NCI-H526 treated with DMSO at 0.1 percent for 48 hours (cell line): ENCODE measurements at regions not wholly inside any gene's neighbourhood (a gene's known extent, or its start where the extent isn't known, plus 50 kb on each side); places are given as distances from the start of the nearest gene placed in this dataset.
"Not testable (repeated sequence)": the region's sequence is repeated elsewhere in the genome, so short reads cannot be mapped to it uniquely, and the experiment has no call there.

Source experiments
- DNase-seq: peaks from one replicate; lab custom pipeline; 2025; lab: John Stamatoyannopoulos, UW

DNA sequence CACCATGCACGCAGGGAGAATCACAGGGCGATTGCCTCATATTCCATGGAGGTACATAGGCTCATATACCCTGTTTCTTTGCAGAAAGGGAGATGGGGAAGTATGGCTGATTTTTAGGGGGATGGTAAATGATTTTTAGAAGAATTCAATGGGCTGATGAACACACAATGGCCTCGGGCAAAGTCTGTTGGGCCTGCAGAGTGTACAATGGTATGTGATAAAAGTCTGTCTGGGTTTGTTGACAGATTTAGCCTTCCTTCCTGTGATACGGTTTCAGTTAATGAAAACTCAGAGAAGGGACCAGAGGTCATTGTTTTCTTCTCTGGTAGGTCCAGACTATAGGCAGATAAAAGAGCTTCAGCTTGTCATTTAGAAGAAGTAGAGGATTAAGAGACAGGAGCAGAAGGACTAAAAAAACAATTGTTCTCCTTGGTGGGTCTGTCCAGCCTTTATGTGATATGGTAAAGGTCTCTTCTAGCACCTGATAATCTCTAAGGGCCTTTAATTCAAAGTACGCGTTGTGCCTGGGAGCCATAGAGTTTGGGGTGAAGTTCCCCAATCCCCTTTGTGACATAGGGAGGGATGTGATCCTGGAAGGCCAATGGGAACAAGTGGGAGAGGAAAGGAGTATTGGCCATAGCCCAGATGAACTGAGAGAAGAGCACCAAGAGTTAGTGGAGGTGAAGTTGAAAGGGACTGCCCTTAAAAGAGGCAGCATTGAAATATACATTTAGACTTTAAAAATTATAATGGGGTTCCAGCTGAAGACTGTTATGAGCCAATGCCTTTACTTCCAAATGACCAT lies 107.5 kb upstream of the SERPINE2 start:
- DNase-seq: no peak

DNA sequence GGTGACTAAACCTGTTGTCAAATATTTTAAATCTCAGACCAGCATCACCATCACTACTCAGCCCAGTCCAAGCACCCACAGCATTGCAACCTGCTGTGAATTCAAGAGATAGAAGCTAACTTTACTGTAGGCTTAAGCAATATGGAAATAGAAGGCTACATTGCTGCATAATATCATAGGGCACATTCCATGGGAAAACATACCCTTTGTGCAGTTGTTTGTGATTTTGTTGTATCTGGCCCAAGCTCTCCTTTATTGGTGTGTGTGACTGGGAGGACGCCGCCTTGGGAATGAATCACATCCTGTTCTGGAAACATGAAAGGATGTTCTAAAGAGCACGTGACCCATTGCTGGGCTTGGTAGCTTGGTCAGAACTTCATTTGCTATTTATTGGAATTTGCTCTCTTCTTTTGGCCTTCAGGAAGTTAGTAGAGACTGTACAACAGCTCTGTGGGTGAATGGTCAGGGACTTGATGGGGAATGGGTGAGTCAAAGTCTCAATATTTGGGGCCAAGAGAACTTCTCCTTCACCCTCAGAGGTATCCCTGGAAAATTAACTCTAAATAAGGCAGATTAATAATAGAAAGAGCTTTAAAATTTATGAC lies 106.8 kb upstream of the SERPINE2 start:
- DNase-seq: no peak

DNA sequence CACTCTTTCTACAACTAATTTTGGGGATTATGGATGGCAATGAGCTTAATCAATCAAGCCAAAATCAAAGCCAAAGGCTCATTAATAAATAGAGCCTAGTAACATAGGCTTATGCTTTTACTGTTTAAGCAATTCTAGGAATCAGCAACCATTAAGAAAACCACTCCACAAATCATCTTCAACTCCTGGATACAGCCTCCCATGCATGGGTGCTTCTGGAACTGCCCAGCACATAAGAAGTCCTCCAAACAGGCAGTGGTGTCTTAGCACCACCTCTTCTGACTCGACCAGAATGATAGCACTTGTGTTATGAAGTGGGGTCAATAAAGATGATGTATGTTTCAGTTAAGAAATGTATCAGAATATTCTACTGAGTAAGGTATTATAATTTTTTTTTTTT lies 104.4 kb upstream of the SERPINE2 start:
- DNase-seq: no peak

DNA sequence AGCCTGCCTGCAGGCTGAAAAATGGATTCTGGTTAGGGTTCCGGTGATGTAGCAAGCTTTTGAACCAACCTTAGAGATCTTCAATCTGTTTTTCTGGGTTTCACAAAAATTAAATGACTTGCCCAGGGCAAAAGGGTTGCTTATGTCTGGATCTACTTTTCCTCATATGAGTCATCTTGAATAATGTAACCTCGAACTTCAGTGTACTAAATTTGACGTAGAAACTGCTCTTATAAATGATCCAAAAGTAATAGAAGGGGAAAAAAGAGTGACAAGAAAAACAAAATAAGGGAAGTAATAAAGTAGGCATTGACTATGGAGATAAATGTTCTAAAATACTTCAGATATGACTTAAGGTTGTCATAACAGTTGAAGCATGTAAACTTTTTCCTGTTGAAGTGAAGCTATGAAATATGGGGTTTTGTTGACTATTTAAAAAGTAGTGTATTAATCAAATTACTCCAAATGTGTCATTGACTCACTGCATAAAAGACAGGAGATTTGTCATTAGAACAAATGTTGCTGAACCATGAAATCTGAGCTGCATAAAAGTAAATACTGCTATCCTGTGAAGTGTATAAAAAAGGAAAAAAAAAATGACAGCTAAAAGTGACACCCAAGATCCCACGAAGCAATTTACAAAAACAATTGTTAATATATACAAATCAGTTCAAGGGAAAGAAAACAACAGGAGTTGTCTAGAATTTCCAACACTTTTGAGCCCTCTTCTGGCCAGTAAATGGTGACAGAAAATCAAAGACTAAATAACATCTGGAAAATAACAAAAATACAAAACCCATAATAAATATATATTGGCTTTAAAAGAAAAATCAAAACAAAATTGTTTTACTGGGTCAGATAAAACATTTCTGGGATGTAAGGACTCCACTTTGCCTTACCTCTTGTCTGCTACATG lies 103.6 kb upstream of the SERPINE2 start:
- DNase-seq: no peak

DNA sequence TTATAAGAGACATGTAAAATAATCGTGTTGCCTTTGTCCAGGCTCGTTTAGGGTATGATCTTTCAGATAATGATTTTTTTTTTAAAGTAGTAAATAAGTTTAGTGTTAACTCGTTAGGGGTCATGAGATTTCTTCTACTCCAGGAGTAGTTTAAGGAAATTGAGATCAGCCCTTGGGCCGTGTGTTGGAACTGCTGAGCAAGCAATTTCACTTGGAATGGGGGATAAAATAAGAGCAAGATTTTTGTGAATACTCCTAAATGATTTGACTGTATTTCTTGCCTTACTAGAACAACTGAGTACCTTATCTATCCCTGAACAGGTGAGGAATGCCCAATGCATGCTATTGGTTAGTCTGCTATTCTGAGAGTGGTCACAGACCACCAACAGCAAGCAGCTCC lies 102.2 kb upstream of the SERPINE2 start:
- no peak for DNase-seq

DNA sequence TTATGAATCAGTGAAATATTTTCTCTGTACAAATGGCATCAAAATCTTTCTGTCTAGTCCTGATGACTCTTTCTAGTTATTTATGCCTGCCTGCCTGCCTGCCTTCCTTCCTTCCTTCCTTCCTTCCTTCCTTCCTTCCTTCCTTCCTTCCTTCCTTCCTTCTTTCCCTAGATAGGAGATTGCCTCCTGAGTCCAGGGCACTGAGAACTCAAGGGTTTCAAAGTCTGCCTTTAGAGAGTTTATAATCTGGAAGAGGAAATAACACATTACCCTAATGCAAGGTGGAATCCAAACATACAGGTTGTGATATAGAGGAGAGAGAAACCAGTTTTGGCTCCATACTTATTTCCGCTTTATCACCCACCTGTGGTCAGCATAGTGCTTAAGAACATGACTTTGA lies 98.1 kb upstream of the SERPINE2 start:
- no peak for DNase-seq

DNA sequence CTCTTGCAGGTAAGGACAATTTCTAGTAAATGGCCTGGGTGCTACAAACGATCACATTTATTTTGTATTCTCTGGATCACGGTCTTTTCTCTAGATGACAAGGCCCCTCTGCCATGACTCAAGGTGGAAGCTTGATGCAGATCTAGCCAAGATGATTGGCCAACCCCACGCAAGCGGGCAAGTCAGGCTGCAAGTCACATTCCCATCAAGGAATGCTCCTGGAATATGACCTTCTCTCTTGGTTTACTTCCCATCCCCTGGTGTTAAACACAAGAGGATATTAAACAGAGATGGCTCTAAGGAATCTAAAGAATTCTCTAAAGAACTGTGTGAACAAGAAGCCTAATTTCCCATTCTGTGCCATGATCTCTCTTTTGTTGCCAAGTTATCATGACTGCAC lies 97.3 kb upstream of the SERPINE2 start:
- no peak for DNase-seq

DNA sequence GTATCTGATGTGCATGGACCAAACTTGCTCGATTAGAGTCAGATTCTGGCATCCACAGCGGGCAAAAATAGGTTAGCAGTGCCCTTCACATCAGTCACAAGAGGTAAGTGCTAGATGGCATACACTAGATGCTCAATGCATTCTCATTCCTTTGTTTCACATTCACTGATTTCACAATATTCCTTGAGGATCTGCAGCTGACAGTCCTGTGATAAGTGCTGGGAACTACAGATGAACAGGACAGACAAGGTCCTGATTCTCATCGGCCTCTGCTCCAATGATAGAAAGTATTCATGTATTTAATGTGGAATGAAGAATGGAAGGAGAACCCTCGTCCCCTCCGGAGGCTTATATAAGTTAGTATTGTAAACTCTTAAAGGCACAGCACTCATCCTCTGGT lies 96.8 kb upstream of the SERPINE2 start:
- no peak for DNase-seq

DNA sequence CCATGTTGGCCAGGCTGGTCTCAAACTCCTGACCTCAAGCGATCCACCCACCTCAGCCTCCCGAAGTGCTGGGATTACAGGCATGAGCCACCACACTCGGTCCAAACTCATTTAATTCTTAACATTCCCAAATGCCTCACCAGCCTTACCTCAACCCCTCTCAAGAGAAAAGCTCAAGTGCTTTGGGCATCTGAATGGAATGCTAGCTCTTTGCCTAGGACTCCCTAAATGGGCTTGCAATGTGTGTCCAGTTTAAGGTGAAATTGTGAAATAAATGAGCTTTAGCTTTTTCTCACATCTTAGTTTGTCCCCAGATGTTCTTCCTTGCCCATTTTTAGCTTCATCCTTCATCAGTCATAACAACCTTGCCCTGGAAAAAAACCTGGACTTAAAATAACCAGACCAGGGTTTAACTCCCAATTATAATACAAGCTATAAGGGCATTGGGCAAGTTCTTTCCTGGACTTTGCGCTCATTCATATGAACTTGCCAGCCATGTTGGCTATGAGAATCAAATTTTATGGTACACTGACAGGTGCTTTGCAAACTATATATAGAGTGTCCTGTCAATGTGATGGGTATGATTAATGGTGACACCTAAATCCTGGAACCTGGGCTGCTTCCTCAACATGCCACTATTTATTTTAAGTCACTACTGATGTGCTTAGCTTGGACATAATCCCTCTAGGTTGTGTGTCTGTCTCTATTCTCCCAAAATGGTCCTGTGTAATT lies 95.1 kb upstream of the SERPINE2 start:
- DNase-seq: no peak

DNA sequence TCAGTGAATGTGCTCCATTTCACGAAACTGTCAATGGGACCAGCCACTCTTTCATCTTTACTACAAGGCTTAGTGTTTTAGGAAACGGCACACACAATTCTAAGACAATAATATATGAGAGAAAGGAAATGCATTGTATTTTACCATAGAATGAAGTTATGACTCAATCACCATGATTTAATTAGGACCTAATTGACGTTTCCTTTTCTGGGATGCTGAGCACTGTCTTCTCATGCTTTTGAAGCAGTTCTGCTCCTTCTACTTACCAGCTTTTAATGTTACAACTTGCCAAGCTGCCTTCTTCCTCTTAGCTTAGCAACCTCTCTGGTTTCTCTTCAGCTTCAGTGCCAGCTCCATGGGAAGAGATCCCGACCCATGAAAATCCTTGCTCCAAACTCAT lies 94.3 kb upstream of the SERPINE2 start:
- no peak for DNase-seq

DNA sequence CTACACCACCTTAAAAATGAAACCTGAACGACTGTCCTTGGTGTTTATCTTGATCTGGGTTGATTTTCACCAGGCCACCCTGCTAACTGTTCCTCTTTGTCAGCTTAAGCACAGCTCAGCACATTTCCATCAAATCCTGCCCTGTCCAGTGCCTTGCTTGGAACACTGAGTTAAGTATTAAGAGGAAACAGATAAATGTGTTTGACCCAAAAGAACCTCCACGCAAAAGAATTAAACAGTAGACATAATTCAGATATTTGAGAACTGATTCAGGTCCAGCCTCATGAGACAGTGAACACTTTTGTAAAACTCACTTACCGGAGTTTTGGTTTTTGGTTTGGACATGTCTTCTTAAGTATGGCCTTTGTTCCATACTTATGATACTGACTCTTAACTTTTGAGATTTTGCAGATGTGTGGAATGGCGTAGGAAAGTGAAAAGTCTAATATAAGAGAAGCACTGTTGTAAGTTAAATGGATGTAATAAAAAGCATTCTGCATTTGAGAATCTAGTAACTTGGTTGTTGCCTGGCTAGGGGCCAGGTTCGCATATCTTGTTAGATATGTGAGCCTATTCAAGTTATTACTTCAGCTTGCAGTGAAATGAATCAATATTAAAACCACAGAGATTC lies 88.9 kb upstream of the SERPINE2 start:
- no peak for DNase-seq

DNA sequence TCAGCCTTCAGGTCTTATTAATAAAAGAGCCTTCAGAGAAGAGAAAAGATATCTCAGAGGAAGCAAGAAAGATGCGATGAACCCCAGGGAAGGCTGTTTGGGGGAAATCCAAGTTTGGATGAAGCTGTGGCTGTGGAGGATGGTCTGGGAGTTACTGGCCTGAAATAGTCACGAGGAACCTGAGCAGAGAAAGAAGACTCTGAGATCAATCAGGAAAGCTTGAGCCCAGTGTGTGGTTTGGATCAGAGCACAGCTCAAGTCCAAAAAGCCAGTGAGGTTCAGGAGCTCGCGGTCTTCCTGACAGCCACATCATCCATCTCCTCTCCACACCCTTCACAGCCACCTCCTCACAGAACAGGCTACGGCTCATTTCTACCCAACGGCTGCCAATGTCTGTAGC lies 87.4 kb upstream of the SERPINE2 start:
- no peak for DNase-seq

DNA sequence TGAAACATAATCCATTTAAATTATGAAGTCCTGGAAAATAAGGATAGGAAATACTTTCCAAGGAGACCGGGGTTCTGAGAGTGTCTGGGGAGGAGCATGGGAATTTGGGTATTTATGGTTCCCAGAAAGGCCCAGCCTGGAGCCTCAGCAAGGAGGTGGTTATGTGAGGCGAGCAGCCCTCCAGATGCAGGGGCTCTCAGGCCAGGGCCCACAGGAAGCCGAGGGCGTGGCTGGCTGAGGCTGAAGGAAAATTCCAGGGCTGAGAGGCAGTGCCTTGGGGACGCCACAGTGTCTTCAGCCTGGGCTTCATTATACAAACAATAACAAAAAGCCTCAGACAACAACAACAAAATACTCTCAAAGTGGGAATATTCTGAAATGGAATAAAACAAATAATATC lies 86.9 kb upstream of the SERPINE2 start:
- DNase-seq: no peak

DNA sequence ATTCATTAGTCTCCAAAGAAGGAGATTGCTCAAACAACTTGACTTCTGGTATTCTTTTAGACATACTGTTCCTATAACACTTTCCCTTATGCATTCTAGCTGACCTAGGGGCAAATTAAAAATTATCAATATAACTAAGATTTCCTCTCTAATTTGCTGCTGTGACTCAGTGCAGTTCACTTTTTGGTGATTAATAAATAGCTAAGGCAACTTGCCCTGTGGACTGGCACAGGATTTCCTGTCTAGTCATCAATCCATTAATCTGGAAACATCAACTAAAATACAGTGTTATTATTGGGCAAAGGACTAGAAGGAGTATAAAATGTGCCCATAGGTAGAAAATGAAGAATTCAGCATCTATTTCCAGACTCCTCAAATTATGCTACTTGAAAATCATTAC lies 83.5 kb upstream of the SERPINE2 start:
- no peak for DNase-seq

DNA sequence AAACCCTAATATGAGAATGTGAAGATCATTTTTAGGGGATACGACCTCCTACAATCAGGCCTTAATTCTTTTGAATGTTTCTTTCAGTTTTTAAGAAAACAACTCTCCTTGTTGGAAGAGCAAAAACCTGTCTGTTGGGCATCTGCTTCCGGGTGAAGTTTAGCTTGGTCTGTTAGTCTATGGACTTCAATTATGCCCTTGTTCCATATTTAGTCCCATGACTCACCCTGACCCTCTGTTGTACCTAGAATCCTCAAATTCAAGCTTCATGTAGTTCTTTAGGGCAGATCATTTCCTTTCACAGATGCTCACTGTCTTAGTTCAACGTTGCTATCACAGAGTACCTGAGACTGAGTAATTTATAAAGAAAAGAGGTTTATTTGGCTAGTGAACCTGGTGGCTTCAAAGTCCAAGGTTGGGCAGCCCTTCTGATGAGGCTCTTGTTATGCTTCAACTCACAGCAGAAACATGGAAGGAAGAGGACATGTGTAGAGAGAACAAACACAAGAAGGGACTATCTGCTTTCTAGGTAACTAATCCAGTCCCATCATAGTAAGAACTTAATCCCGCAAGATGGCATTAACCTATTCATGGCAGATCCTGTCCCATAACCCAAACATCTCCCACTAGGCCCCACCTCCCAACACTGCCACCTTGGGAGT lies 82.5 kb upstream of the SERPINE2 start:
- DNase-seq: no peak

DNA sequence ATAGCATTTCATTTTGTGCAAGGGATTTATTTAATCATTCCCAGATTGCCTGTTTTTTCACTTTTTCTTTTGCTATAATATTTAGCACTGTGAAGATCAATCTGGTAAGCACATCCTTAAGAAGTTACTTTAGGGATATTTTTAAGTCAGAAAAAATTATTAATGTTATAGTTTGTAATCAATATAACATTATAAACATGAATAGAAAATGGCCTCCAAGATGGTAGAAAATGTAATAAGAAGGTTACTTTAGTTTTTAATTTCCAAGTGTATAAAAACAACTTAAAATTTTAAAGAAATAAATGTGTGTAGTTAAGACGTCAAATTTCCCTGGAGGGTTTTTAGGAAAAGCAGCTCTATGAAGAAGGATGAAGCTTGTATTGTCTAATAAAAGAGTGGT lies 81.9 kb upstream of the SERPINE2 start:
- no peak for DNase-seq

DNA sequence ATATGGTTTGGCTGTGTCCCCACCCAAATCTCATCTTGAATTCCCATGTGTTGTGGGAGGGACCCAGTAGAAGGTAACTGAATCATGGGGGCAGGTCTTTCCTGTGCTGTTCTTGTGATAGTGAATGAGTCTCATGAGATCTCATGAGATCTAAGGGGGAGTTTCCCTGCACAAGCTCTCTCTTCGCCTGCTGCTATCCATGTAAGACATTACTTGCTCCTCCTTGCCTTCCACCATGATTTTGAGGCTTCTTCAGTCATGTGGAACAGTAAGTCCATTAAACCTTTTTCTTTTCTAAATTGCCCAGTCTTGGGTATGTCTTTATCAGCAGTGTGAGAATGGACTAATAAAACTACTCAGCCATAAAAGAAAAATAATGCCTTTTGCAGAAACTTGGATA lies 80.8 kb upstream of the SERPINE2 start:
- DNase-seq: not testable (repeated sequence)

DNA sequence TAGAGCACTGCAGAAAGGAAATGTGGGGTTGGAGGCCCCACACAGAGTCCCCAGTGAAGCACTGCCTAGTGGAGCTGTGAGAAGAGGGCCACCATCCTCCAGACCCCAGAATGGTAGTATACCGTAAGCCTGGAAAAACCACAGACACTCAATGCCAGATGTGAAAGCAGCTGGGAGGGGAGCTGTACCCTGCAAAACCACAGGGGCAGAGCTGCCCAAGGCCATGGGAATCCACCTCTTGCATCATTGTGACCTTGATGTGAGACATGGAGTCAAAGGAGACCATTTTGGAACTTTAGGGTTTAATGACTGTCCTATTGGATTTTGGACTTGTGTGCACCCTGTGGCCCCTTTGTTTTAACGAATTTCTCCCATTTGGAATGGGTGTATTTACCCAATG lies 75.3 kb upstream of the SERPINE2 start:
- DNase-seq: no peak

DNA sequence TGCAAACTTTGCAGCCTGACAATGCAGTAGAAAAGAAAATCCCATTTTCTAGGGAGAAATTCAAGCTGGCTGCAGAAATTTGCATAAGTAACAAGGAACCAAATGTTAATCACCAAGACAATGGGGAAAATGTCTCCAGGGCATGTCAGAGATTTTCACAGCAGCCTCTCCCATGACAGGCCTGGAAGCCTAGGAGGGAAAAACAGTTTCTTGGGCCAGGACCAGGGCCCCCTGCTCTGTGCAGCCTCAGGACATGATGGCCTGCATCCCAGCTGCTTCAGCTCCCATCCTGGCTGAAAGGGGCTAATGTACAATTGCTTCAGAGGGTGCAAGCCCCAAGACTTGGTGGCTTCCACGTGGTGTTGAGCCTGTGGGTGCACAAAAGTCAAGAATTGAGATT lies 74.8 kb upstream of the SERPINE2 start:
- DNase-seq: not testable (repeated sequence)

DNA sequence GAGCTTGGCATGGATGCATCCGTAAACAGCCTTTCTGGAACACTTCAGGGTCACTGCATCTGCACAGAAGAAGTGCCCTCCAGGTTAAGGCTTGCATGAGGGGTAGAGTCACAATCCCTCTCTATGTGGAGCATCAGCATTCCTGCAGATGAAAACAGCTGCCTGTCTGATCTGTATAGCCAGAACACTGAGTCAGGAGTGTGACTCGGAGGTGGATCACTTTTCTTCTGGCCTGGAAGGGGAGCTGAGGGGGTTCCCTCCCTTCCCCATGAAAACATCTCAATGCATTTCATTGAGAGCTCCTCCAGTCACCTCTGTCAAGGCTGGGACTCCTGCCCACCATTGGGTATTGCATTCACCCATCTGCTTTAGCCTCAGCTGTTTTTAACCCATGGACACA lies 72.5 kb upstream of the SERPINE2 start:
- no peak for DNase-seq

DNA sequence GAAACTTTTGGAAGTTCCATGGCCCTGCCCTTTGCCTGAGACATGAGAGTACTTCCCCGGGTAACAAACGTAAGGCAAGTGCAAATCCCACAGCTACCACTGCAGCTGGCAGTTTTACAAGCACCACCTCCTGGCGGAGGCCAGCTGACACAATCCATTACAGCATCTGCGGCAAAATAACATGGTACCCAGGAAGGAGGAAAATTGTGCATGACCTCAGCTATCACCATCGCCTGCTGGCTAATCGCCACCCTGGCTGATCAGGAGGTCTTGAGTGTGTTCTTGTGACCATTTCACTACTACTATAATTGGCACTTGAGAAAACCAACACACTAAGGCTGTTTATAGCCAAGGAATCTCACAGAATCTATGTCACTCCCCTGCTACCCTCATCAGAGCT lies 71.7 kb upstream of the SERPINE2 start:
- no peak for DNase-seq
